H1 (cell line): ENCODE measurements at regions not wholly inside any gene's neighbourhood (a gene's known extent, or its start where the extent isn't known, plus 50 kb on each side); places are given as distances from the start of the nearest gene placed in this dataset.

ENCODE experiments used
- CTCF ChIA-PET: fragments of 300-600 bp; sonication (Branson Sonifier 250); formaldehyde crosslinking; loops from one replicate; lab custom pipeline; 2021; ENCODE audit not compliant: partially characterized antibody; lab: Charles Lee
- POLR2A ChIA-PET: fragments of 300-600 bp; sonication (Branson Sonifier 250); formaldehyde crosslinking; loops from one replicate; lab custom pipeline; 2021; ENCODE audit warnings: inconsistent platforms; ENCODE audit not compliant: partially characterized antibody; lab: Charles Lee
- DNase-seq, 2 experiments: peaks; one replicate each; pipeline versions ENCODE4 v3.0.0 to v3.0.0-alpha.2; 2010 to 2022; ENCODE audit warnings: low spot score in 2 of 2, low read depth in 1 of 2, mixed read lengths in 1 of 2
- FAIRE-seq: peaks from 2 replicates; lab custom pipeline; 2011; peaks lifted over from hg19 to GRCh38; lab: Jason Lieb, UNC
- H2AFZ ChIP-seq: 2 replicates; pipeline ENCODE4 v1.8.1; 2012; ENCODE audit warnings: low read length, inconsistent platforms
- H2AK5ac ChIP-seq: 2 replicates; pipeline ENCODE4 v1.6.1; 2013; ENCODE audit warnings: low read depth, low read length
- H2BK120ac ChIP-seq: replicated peaks from 2 replicates; pipeline ENCODE3; 2013; ENCODE audit warnings: low read depth, low read length, inconsistent platforms
- H2BK12ac ChIP-seq: 2 replicates; pipeline ENCODE4 v1.6.1; 2013; ENCODE audit warnings: low read depth, low read length
- H2BK15ac ChIP-seq: 2 replicates; pipeline ENCODE4 v1.6.1; 2013; ENCODE audit warnings: low read length
- H2BK20ac ChIP-seq: 2 replicates; pipeline ENCODE4 v1.6.1; 2013; ENCODE audit warnings: low read length
- H2BK5ac ChIP-seq: 2 replicates; pipeline ENCODE4 v1.6.1; 2013; ENCODE audit warnings: low read depth, low read length
- H3K14ac ChIP-seq: 2 replicates; pipeline ENCODE4 v1.6.1; 2013; ENCODE audit warnings: inconsistent platforms; ENCODE audit not compliant: insufficient read length
- H3K18ac ChIP-seq: 2 replicates; pipeline ENCODE4 v1.6.1; 2013; ENCODE audit warnings: low read length; ENCODE audit errors: extremely low read depth
- H3K23ac ChIP-seq: 2 replicates; pipeline ENCODE4 v1.6.1; 2013; ENCODE audit warnings: inconsistent platforms; ENCODE audit not compliant: insufficient read length
- H3K23me2 ChIP-seq: 2 replicates; pipeline ENCODE4 v1.6.1; 2013; ENCODE audit warnings: low read depth, low read length
- H3K27ac ChIP-seq: 2 replicates; pipeline ENCODE4 v1.6.1; 2011; ENCODE audit warnings: low read depth, low read length, inconsistent platforms
- H3K27me3 ChIP-seq, 4 experiments: replicated peaks in 1 of 4; 1 replicate in 1 of 4; 2 replicates in 3 of 4; pipeline versions ENCODE4 v1.6.1 to v1.8.1; 2011 to 2013; ENCODE audit warnings: low read length in 3 of 4, mild to moderate bottlenecking in 3 of 4, inconsistent platforms in 2 of 4, mixed read lengths in 2 of 4, moderate library complexity in 1 of 4; ENCODE audit not compliant: control insufficient read depth in 3 of 4, insufficient read depth in 3 of 4; ENCODE audit errors: extremely low read depth in 1 of 4
- H3K36me3 ChIP-seq, 4 experiments: 2 replicates each; pipeline versions ENCODE4 v1.6.1 to v1.8.1; 2011 to 2013; ENCODE audit warnings: mild to moderate bottlenecking in 4 of 4, low read length in 3 of 4, moderate library complexity in 2 of 4, control low read depth in 1 of 4, inconsistent platforms in 1 of 4; ENCODE audit not compliant: insufficient read depth in 4 of 4, control insufficient read depth in 2 of 4
- H3K4ac ChIP-seq: replicated peaks from 2 replicates; pipeline ENCODE3; 2013; ENCODE audit warnings: low read length, low read depth, mixed read lengths, inconsistent platforms; ENCODE audit not compliant: insufficient read length
- H3K4me1 ChIP-seq, 4 experiments: replicated peaks in 1 of 4; 1 replicate in 1 of 4; 2 replicates in 3 of 4; pipeline versions ENCODE4 v1.6.1 to v1.8.1; 2011 to 2013; ENCODE audit warnings: low read length in 3 of 4, inconsistent platforms in 2 of 4, mixed read lengths in 1 of 4; ENCODE audit not compliant: insufficient read depth in 4 of 4, control insufficient read depth in 3 of 4
- H3K4me2 ChIP-seq, 2 experiments: 2 replicates each; pipeline versions ENCODE4 v1.6.1 to v1.8.1; 2011 to 2013; ENCODE audit warnings: low read depth in 2 of 2, low read length in 2 of 2, control low read depth in 1 of 2, inconsistent platforms in 1 of 2, mild to moderate bottlenecking in 1 of 2; ENCODE audit not compliant: insufficient read depth in 1 of 2
- H3K4me3 ChIP-seq, 4 experiments: fragments of 200-600, 300-600 bp in 1 of 4; sonication (generic), shearing (Covaris generic), sonication (Bioruptor Twin) in 1 of 4; 2 replicates each; pipeline versions ENCODE4 v1.5.1 to v1.8.1; 2011 to 2016; ENCODE audit warnings: low read length in 4 of 4, low read depth in 3 of 4, control low read depth in 2 of 4, inconsistent platforms in 2 of 4, mild to moderate bottlenecking in 2 of 4, mixed read lengths in 1 of 4, moderate library complexity in 1 of 4; ENCODE audit not compliant: insufficient read depth in 2 of 4; ENCODE audit errors: extremely low read depth in 1 of 4
- H3K56ac ChIP-seq: replicated peaks from 2 replicates; pipeline ENCODE3; 2013; ENCODE audit warnings: low read depth, mild to moderate bottlenecking, mixed read lengths, low read length, inconsistent platforms; ENCODE audit not compliant: insufficient read length
- H3K79me1 ChIP-seq: 2 replicates; pipeline ENCODE4 v1.6.1; 2013; ENCODE audit warnings: low read depth, low read length, control low read depth
- H3K79me2 ChIP-seq, 2 experiments: 2 replicates each; pipeline versions ENCODE4 v1.6.1 to v1.8.1; 2012 to 2013; ENCODE audit warnings: low read length in 2 of 2, mild to moderate bottlenecking in 2 of 2, inconsistent platforms in 1 of 2; ENCODE audit not compliant: insufficient read depth in 2 of 2, control insufficient read depth in 1 of 2
- H3K9ac ChIP-seq, 4 experiments: replicated peaks in 1 of 4; 1 replicate in 1 of 4; 2 replicates in 3 of 4; pipeline versions ENCODE4 v1.6.1 to v1.8.1; 2011 to 2013; ENCODE audit warnings: low read depth in 3 of 4, low read length in 3 of 4, control low read depth in 2 of 4, mild to moderate bottlenecking in 2 of 4, moderate library complexity in 2 of 4, inconsistent platforms in 1 of 4; ENCODE audit errors: extremely low read depth in 1 of 4
- H3K9me3 ChIP-seq, 2 experiments: 2 replicates each; pipeline versions ENCODE4 v1.6.1 to v1.8.1; 2012 to 2013; ENCODE audit warnings: mild to moderate bottlenecking in 2 of 2, moderate library complexity in 2 of 2, control low read depth in 1 of 2, inconsistent platforms in 1 of 2, low read depth in 1 of 2, low read length in 1 of 2, mixed read lengths in 1 of 2; ENCODE audit not compliant: insufficient read depth in 2 of 2
- H4K20me1 ChIP-seq, 2 experiments: replicated peaks in 1 of 2; 2 replicates each; pipeline versions ENCODE3 to v1.8.1; 2011 to 2013; ENCODE audit warnings: inconsistent platforms in 2 of 2, low read length in 2 of 2, mild to moderate bottlenecking in 1 of 2; ENCODE audit not compliant: insufficient read depth in 2 of 2, control insufficient read depth in 1 of 2
- H4K5ac ChIP-seq: 2 replicates; pipeline ENCODE4 v1.6.1; 2013; ENCODE audit warnings: low read length, low read depth, mixed read lengths, inconsistent platforms; ENCODE audit not compliant: insufficient read length
- H4K8ac ChIP-seq: 2 replicates; pipeline ENCODE4 v1.8.0; 2013; ENCODE audit warnings: mild to moderate bottlenecking, moderate library complexity, low read length, inconsistent platforms; ENCODE audit not compliant: insufficient read depth; ENCODE audit errors: extremely low read depth
- H4K91ac ChIP-seq: replicated peaks from 2 replicates; pipeline ENCODE3; 2013; ENCODE audit warnings: low read length, mixed read lengths, inconsistent platforms; ENCODE audit not compliant: insufficient read length
- ASH2L ChIP-seq: fragments of 200-600, 300-600 bp; sonication (generic); IDR thresholded peaks from one replicate; pipeline ENCODE4 v1.7.1; 2017; ENCODE audit warnings: low read length
- BCL11A ChIP-seq, 2 experiments: IDR thresholded peaks; one replicate each; pipeline ENCODE4 v1.6.1; 2011; ENCODE audit warnings: low read depth in 2 of 2, low read length in 2 of 2, mild to moderate bottlenecking in 2 of 2
- CBX8 ChIP-seq: fragments of 300-800, 300-1000 bp; sonication (generic); IDR thresholded peaks from 2 replicates; pipeline ENCODE4 v1.7.1; 2016; ENCODE audit warnings: low read depth, low read length, borderline replicate concordance
- E2F6 ChIP-seq: IDR thresholded peaks from 2 replicates; pipeline ENCODE4 v1.6.1; 2012; ENCODE audit warnings: inconsistent platforms
- JUN ChIP-seq: IDR thresholded peaks from 2 replicates; pipeline ENCODE4 v1.6.1; 2011; ENCODE audit warnings: low read depth, mild to moderate bottlenecking, improper control_type of control experiment, low read length
- NANOG ChIP-seq: IDR thresholded peaks from 2 replicates; pipeline ENCODE4 v1.6.1; 2011; ENCODE audit warnings: low read length, low read depth, mild to moderate bottlenecking, inconsistent platforms; ENCODE audit not compliant: insufficient read depth, poor library complexity, severe bottlenecking
- RAD21 ChIP-seq, 2 experiments: IDR thresholded peaks in 1 of 2; conservative IDR thresholded peaks in 1 of 2; 2 replicates each; pipeline ENCODE4 v1.6.1; 2011; ENCODE audit warnings: low read depth in 2 of 2, low read length in 2 of 2, improper control_type of control experiment in 1 of 2, inconsistent platforms in 1 of 2, mild to moderate bottlenecking in 1 of 2, moderate library complexity in 1 of 2
- RFX5 ChIP-seq: IDR thresholded peaks from 2 replicates; pipeline ENCODE4 v1.6.1; 2011; ENCODE audit warnings: low read depth, low read length, improper control_type of control experiment, borderline replicate concordance
- TBP ChIP-seq: IDR thresholded peaks from 2 replicates; pipeline ENCODE4 v1.6.1; 2011; ENCODE audit warnings: low read depth, low read length, improper control_type of control experiment
- WGBS, 2 experiments: shearing (Covaris generic) in 1 of 2; methylation state at CpG; one replicate each; pipeline versions ENCODE4 v1.1.6 to v1.1.7; 2013 to 2015; ENCODE audit warnings: low lambda C conversion rate in 2 of 2, mixed read lengths in 2 of 2, inconsistent platforms in 1 of 2, low coverage in 1 of 2, missing lambda C conversion rate in 1 of 2; ENCODE audit not compliant: insufficient replicate concordance in 2 of 2, insufficient coverage in 1 of 2, insufficient read length in 1 of 2; ENCODE audit errors: extremely low coverage in 1 of 2, missing lambda C conversion rate in 1 of 2; 5-methylcytosine and 5-hydroxymethylcytosine counted together

- H3K27me3 ChIP-seq: no peaks in the 10 kb centered on the region
- TF ChIP-seq TBP (no peak), JUN (no peak), RFX5 (no peak), BCL11A (IDR thresholded peaks at IDR 0.05; ENCODE audit: low read depth in 2 of 2, low read length in 2 of 2) (no peak), CBX8 (no peak), RAD21 (IDR thresholded peaks at IDR 0.05 in 1 of 2, conservative IDR thresholded peaks at IDR 0.05 in 1 of 2; ENCODE audit: low read depth in 2 of 2, low read length in 2 of 2) (no peak), E2F6 (no peak), NANOG (no peak), ASH2L (no peak)
- H4K8ac ChIP-seq: no peak overlapping the region
- no peak overlapping the region for H3K4me3 ChIP-seq
- no peak overlapping the region for H3K9ac ChIP-seq
- H3K4me2 ChIP-seq: no peak overlapping the region
- FAIRE-seq (no peak), DNase-seq (no peak)
- H3K79me2 ChIP-seq: no peaks in the 10 kb centered on the region
- WGBS, 2 experiments: 93% methylated on average over 6 of the region's 6 CpGs; no CpG with 5 or more reads in 1 of the 2 experiments
- no peak overlapping the region for H2BK15ac ChIP-seq
- H3K23me2 ChIP-seq: no peaks in the 10 kb centered on the region
- no peaks in the 10 kb centered on the region for H3K36me3 ChIP-seq
- H3K56ac ChIP-seq: no peak overlapping the region
- no peak overlapping the region for H3K23ac ChIP-seq
- H3K18ac ChIP-seq: no peak overlapping the region
- no peak overlapping the region for H4K5ac ChIP-seq
- no peak overlapping the region for H2BK5ac ChIP-seq
- no peaks in the 10 kb centered on the region for H3K79me1 ChIP-seq
- no peak overlapping the region for H3K4ac ChIP-seq
- H2BK120ac ChIP-seq: no peak overlapping the region
- CTCF ChIA-PET: interaction anchor here (0.9 to 1.2 kb wide), 2 partner anchors 11 to 57 kb away, joined by 3 read pairs; no protein-coding TSS in a partner anchor
- no peak overlapping the region for H2BK12ac ChIP-seq
- no peak overlapping the region for H2BK20ac ChIP-seq
- H2AFZ ChIP-seq: 0 out of 2 replicates have a peak overlapping the region, but pooled peaks have one; percentile 9
- no peaks in the 10 kb centered on the region for H3K9me3 ChIP-seq
- H3K14ac ChIP-seq: no peak overlapping the region
- H3K27ac ChIP-seq: no peak overlapping the region
- H4K20me1 ChIP-seq: no peaks in the 10 kb centered on the region
- POLR2A ChIA-PET: no interaction called here
- H3K4me1 ChIP-seq: no peaks in the 10 kb centered on the region
- no peak overlapping the region for H4K91ac ChIP-seq
- H2AK5ac ChIP-seq: no peak overlapping the region
These were observed 95.1 kb upstream of the PDZRN3 start for GRCh38 chr3:73719861-73720260.
